Endometrial microvascular endothelial cells (primary cell): ENCODE measurements at regions not wholly inside any gene's neighbourhood (a gene's known extent, or its start where the extent isn't known, plus 50 kb on each side); places are given as distances from the start of the nearest gene placed in this dataset.

Experiments used
- in situ Hi-C: cut with HindIII; loops from 2 replicates; pipeline ENCODE4 v1.10.0; 2017; ENCODE audit warnings: low sequenced_read_pairs, low pct_unique_long_range_greater_than_20kb; ENCODE audit errors: inconsistent ontology term

DNA sequence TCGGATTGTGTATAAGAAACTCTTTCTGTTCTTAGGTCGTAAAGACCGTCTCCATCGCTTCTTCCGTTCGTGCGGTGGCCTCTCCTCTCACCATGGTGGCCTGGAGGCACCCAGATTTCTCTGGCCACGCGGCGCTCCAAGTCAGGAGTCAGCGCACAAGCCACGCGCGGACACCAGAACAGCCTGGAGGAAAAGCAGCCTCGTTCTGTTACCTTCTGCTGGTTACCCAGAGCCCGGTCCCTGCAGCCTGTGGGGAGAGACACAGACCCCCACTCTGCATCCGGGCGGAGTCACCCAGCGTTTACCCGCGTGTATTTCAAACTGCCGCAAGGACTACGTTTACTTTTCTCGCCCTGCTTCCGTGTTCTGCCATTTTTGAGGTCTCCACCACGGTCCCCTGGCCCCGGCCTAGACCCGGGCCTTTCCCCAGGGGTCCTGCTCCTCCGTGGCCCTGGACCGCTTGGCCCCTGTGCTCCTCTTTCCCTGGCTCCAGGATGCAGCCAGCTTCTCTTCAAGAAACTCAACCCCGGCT, 776.1 kb downstream of the BRD1 start:
- in situ Hi-C loops, result no loop called here

- in situ Hi-C loops, result no loop called here
These were observed 778.0 kb downstream of the BRD1 start for GRCh38 chr22:49049691-49050090.

DNA sequence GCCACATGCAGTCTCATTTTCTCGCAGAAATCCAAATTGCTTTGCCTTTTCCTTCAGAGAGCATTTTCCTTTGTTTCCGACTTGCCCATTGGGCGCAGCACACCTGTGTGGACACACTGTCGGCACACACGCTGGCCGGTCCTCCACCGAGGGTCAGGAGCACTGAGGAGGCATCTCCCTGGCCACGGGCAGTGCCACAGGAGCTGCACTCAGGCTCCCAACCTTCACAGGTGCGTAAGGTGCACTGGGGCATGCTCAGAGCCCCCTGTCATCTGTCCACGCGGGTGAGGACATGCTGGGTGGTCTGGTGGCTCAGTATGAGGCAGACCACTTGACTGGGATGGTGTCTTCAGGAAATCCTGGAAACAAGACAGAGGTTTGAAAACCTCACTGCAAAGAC, 779.1 kb downstream of the BRD1 start:
- in situ Hi-C loops, result no loop called here

DNA sequence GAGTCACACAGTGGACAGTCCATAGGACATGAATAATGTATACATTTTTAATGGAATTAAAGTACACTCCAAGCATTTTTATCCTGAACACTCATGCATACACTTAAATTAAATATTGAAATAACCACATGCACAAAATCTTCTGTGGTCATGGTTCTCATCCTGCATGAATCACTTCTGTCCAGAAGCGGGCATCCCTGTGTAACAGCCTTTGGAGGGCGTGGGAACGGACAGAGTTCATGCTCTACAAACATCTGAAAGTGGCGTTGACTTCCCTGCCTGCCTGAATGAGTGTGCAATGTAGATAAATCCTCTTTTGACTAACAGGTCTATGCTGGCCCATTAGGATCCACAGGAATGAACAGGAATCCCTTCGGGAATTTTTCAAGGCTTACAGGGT, 780.2 kb downstream of the BRD1 start:
- in situ Hi-C loops, result no loop called here

GRCh38 chr22:49046546-49047361, 780.9 kb downstream of the BRD1 start:
- in situ Hi-C loops, result no loop called here

DNA sequence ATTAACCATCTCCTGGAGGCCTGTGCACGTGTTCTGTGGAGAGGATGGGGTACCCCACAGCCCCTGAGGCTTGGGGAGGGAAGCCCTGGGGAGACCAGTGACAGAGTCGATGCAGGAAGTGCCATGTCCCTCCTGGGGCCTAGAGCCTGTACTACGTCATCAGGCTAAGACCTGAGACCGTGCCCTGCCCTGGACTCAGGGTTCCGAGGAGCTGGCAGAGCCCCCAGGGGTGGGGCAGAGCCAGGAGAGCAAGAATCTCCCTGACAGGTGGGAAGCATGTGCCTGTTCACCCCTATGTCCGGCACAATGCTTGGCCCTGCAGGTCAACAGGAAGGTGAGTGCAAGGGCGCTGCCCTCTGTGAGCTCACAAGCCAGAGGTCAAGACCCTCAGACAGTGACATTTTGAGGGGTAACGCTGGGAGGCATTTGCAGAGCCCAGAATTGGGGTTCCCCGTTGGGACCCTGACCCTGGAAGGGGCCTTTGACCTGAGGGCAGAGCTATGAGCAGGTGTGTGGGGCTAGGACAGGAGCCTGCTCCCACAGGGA, 781.6 kb downstream of the BRD1 start:
- in situ Hi-C loops, result no loop called here

GRCh38 chr22:49045276-49045675, 782.4 kb downstream of the BRD1 start:
- in situ Hi-C loops, result no loop called here

DNA sequence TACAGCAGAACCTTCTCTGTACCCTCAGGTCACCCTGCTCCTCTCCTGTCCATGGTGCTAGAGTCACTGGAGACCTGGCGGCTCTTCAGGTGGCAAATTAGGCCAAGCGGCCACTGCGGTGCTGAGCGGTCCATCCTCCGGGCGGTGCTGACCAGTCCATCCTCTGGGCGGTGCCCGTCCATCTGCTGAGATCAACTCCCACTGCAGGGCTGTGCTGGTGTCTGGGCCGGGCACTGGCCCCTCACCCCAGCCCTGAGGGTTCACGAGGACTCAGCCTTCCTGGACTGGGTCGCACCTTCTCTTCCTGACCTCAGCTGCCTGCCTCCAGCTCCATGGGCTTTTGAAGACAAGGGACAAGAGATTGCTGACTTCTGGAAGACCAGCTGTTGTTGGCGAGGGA, 782.9 kb downstream of the BRD1 start:
- in situ Hi-C loops, result no loop called here

GRCh38 chr22:49044091-49044490, 783.6 kb downstream of the BRD1 start:
- in situ Hi-C loops, result no loop called here

DNA sequence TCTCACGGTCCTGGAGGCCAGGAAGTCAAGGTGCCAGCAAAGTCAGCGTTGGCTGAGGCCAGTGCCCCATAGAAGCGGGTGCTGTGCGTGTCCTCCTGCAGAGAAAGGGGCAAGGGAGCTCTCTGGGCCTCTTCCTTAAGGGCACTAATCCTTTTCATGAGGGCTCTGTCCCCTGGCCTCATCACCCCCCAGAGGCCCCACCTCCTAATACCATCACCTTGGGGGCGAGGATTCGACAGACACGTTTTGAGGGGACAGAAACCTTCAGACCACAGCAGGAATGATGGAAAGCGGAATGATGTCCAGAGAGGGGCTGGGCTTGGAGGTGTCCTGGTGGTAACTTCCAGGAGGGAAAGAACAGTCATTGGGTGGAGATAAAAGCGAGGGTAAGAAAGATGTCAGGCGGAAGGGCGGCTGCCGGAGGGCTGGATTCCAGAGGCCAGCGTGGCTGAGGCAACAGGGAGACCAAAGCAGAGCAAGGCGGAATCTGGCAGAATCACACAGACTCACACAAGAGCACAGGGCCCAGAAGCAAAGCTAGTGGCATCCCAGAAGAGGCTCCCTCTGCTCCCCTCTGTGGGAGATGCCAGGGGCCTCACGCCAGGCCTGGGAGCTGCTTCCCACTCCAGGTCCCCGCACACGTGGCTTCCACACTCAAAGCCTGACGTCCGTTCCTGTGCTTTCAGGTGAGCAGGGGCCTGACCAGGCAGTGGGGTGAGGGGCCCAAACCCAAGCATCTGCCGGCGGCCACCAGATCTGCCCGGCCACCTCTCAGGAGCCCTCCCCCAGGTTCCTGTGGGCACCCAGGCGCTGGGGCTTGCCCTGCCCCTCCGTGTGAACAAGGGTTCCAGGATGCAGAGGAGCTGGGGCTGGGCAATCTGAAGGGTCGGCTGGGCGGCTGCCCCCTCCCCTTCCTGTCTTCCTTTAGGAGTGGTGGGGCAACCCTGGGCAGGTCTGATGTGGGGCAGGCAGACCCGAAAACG, 784.5 kb downstream of the BRD1 start:
- in situ Hi-C loops, result no loop called here

GRCh38 chr22:49042066-49042465, 785.6 kb downstream of the BRD1 start:
- in situ Hi-C loops, result no loop called here

DNA sequence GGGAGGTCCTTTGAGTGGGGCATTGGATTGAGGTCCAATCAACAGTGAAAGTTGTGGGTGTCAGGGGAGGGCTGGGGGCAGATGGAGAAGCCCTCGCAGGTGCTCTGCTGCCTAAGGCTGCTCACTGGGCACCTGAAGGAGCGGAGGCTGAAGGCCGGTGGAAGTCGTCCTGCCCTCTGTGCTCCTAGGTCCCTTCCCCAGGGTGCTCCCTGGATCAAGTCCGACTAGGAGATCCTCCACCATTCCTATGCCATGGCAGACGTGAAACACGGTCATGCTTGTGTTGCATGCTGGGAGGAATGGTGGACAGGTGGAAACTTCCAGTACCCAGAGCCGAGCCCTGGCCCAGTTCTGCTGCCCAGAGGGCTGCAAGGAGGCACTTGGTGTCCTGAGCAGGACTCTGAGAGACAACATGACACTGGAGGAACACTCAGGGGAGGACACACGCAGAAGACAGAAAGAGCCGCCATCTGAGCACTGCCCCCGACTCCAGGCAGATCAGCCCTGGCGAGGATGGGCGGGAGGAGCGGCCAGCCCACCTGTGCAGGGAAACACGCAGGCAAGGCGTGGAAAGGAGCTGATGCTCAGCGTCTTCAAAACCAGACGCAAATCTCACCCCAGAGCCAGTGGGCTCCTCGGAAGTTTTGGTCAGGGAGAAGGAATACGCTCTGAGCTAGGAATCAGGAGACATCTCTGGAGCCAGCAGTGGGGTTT, 786.8 kb downstream of the BRD1 start:
- in situ Hi-C loops, result no loop called here

- in situ Hi-C loops, result no loop called here
These were observed 787.6 kb downstream of the BRD1 start for GRCh38 chr22:49040111-49040510.

- in situ Hi-C loops, result no loop called here
These were observed 788.0 kb downstream of the BRD1 start for GRCh38 chr22:49039625-49040024.

- in situ Hi-C loops, result no loop called here
These were observed 789.9 kb downstream of the BRD1 start for GRCh38 chr22:49037701-49038245.

DNA sequence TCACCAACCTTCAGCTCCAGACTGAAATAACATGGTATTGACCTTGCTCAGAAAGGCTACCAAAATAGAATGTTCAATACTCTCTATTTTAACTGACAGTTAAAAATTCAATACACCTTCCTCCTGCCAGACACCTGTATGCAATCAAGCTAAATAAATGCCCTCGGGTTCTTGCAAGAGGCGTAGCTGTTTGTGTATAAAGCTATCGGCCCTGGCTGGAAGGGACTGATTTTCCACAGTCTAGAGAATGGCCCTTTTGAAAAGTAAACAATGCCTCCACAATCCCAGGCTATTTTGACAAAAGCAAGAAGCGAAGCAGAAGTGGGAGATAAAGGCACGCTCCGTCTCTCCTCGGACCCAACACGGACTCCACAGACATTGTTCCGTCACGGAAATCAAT, 791.2 kb downstream of the BRD1 start:
- in situ Hi-C loops, result no loop called here

DNA sequence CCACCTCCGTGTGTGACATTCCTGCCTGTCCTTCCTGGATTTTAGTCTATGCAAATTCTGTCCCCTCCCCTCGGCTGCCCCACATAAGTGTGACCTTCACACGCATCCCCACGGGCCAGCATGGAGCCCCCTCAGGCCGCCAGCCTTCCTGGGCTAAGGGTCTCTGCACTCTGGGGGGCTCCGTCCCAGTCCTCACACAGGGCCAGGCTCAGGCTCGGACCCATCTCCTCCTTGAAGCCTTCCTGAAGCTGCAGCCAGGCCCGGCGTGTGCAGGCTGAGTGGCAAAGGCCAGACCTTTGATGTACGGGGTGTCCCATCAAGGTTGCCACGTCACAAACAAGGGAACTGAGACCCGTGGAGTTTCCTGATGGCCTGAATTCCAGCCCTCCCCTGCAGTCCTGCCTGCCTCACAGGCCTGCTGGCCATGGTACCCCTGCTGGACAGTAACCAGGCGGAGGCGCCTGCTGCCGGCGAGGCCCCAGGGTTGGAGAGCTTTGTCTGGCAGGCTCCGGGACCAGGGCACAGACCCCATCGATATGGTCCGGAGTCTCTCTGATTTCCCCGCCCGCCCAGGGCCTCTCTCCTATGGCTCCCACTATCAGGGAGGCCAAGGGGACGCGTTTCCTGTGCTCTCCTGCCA, 791.7 kb downstream of the BRD1 start:
- in situ Hi-C loops, result no loop called here
